ENCODE measurements at regions not wholly inside any gene's neighbourhood (a gene's known extent, or its start where the extent isn't known, plus 50 kb on each side); places are given as distances from the start of the nearest gene placed in this dataset.

DNA sequence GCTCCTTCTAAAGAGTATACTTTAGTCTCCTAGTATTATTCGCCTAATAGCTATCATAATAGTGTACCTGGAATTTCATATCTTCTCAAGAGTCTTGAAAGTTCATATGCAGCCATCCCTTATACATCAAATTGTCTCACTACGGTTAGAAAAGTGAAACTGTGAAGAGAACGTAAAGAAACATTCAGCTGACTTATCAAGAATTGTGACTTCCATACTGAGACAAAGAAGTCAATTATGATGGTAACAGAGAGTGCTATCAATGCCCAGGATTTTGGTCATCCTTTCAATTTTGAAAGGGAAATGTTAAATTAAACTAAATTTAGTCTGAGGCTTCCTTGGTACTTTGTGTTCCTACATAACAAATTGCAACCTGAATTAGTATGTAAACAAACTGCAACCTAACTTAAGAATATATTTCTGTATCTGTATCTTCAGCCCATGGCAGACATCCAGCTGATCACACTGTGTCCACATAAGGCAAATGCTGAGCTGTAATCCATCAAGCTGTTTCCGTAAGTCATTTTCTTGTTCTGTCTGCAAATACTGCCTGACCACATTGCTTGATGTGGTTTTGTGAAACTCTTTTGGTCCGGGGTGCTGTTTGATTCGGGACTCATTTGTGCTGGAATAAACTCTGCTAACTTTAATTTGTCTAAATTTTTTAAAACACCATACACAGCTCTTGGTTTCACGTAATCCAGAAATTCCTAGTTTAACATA, 469.6 kb downstream of the SI start:
- no peaks in the 10 kb centered on the region for H3K27me3 Mint-ChIP-seq
- H3K4me1 Mint-ChIP-seq (ENCODE audit: low read depth): no peaks in the 10 kb centered on the region
- H3K36me3 Mint-ChIP-seq (ENCODE audit: low read depth): no peaks in the 10 kb centered on the region
- H3K27ac Mint-ChIP-seq: no peak overlapping the region
- intact Hi-C loops (cut with micrococcal nuclease): no loop called here
- no peak overlapping the region for H3K4me3 Mint-ChIP-seq
- H3K9me3 Mint-ChIP-seq: no peaks in the 10 kb centered on the region

DNA sequence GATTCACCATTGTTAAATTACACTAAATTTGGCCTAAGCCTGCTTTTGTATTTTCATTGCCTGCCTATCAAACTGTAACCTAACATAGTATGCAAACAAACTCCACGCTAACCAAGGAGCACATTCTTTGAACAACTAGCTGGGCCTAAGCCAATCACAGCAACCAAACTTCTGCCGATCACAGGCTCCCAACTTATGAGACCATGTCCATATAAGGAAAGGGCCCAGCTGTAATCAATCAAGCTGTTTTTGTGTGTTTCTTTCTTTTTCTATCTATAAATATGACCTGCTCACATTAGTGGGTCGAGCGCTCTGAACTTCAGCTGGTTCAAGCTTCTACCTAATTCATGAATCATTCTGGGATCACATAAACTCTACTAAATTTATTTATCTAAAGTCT, 473.6 kb downstream of the SI start:
- H3K9me3 Mint-ChIP-seq: no peaks in the 10 kb centered on the region
- intact Hi-C loops (cut with micrococcal nuclease): no loop called here

GRCh38 chr3:164577667-164578210, 500.6 kb downstream of the SI start:
- intact Hi-C loops (cut with micrococcal nuclease): no loop called here
- no peaks in the 10 kb centered on the region for H3K27me3 Mint-ChIP-seq
- H3K36me3 Mint-ChIP-seq (ENCODE audit: low read depth): no peaks in the 10 kb centered on the region
- H3K27ac Mint-ChIP-seq: no peak overlapping the region
- no peaks in the 10 kb centered on the region for H3K4me1 Mint-ChIP-seq (ENCODE audit: low read depth)
- no peaks in the 10 kb centered on the region for H3K9me3 Mint-ChIP-seq
- H3K4me3 Mint-ChIP-seq: no peak overlapping the region

More for the DNA sequence above, 473.6 kb downstream of the SI start:
- no peak overlapping the region for H3K4me3 Mint-ChIP-seq
- no peak overlapping the region for H3K27ac Mint-ChIP-seq
- no peaks in the 10 kb centered on the region for H3K4me1 Mint-ChIP-seq (ENCODE audit: low read depth)
- no peaks in the 10 kb centered on the region for H3K36me3 Mint-ChIP-seq (ENCODE audit: low read depth)
- H3K27me3 Mint-ChIP-seq: no peaks in the 10 kb centered on the region

- intact Hi-C loops (cut with micrococcal nuclease): no loop called here
Measured at GRCh38 chr3:164572436-164572835, 505.9 kb downstream of the SI start.

GRCh38 chr3:164550857-164551256, 527.4 kb downstream of the SI start:
- intact Hi-C loops (cut with micrococcal nuclease): no loop called here
- Mint-ChIP-seq H3K27me3 (no peaks in the 10 kb centered on the region), H3K4me1 (ENCODE audit: low read depth) (no peaks in the 10 kb centered on the region), H3K9me3 (peaks cover 13% of the 10 kb centered on the region), H3K36me3 (ENCODE audit: low read depth) (no peaks in the 10 kb centered on the region), H3K27ac (no peak overlapping the region), H3K4me3 (no peak overlapping the region)

More at GRCh38 chr3:164572436-164572835, 505.9 kb downstream of the SI start:
- Mint-ChIP-seq H3K27me3 (no peaks in the 10 kb centered on the region), H3K27ac (no peak overlapping the region), H3K4me3 (no peak overlapping the region), H3K4me1 (ENCODE audit: low read depth) (no peaks in the 10 kb centered on the region), H3K9me3 (no peaks in the 10 kb centered on the region), H3K36me3 (ENCODE audit: low read depth) (no peaks in the 10 kb centered on the region)

DNA sequence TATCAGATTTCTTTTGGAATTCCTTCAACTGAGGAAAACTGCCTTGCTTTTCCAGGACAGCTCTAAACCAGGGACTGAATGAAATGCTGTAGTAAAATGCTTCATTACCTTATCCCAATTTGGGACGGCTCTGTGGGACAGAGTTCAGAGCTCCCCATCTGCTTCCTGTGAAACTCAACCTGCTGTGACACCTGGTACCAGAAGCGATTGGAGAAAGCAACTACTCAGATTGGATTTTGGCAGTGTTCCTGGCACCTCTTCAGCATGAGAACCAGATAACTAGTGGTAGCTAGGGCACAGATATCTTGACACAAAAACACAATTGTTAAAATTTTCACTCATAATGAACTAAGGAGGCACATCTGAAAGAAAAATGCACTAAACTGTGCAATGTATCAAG, 539.1 kb downstream of the SI start:
- Mint-ChIP-seq H3K4me3 (no peak overlapping the region), H3K27ac (no peak overlapping the region), H3K9me3 (peaks cover 9% of the 10 kb centered on the region), H3K27me3 (no peaks in the 10 kb centered on the region), H3K4me1 (ENCODE audit: low read depth) (no peaks in the 10 kb centered on the region), H3K36me3 (ENCODE audit: low read depth) (no peaks in the 10 kb centered on the region)
- intact Hi-C loops (cut with micrococcal nuclease): no loop called here

GRCh38 chr3:164537485-164537884, 540.8 kb downstream of the SI start:
- Mint-ChIP-seq H3K4me3 (no peak overlapping the region), H3K36me3 (ENCODE audit: low read depth) (no peaks in the 10 kb centered on the region), H3K9me3 (peaks cover 9% of the 10 kb centered on the region), H3K4me1 (ENCODE audit: low read depth) (no peaks in the 10 kb centered on the region), H3K27me3 (no peaks in the 10 kb centered on the region), H3K27ac (no peak overlapping the region)
- intact Hi-C loops (cut with micrococcal nuclease): no loop called here

DNA sequence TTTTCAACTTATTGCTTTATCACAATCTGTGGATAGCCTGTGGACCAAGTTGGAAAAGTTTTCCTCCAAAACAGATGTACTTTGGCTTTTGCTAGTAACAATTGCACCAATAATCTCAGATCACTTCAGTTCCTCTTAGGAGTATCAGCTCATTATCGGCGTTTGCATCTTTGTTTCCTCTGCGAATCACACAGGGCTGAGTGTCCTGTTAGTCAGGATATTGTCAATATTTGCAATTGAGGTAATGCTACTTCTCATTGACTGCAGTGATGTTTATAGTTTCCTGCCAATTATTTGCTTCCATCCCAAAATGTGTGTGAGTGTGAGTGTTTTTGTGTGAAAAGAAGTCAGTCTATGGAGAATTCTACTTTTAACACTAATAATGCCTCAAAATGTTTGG, 545.0 kb downstream of the SI start:
- no peaks in the 10 kb centered on the region for H3K27me3 Mint-ChIP-seq
- H3K27ac Mint-ChIP-seq: no peak overlapping the region
- no peaks in the 10 kb centered on the region for H3K9me3 Mint-ChIP-seq
- intact Hi-C loops (cut with micrococcal nuclease): no loop called here
- no peaks in the 10 kb centered on the region for H3K36me3 Mint-ChIP-seq (ENCODE audit: low read depth)
- no peaks in the 10 kb centered on the region for H3K4me1 Mint-ChIP-seq (ENCODE audit: low read depth)
- no peak overlapping the region for H3K4me3 Mint-ChIP-seq

- Mint-ChIP-seq H3K27me3 (no peaks in the 10 kb centered on the region), H3K36me3 (ENCODE audit: low read depth) (no peaks in the 10 kb centered on the region), H3K9me3 (peaks cover 19% of the 10 kb centered on the region), H3K4me1 (ENCODE audit: low read depth) (no peaks in the 10 kb centered on the region), H3K27ac (no peak overlapping the region), H3K4me3 (no peak overlapping the region)
- intact Hi-C loops (cut with micrococcal nuclease): no loop called here
Measured at GRCh38 chr3:164526250-164526649, 552.0 kb downstream of the SI start.

DNA sequence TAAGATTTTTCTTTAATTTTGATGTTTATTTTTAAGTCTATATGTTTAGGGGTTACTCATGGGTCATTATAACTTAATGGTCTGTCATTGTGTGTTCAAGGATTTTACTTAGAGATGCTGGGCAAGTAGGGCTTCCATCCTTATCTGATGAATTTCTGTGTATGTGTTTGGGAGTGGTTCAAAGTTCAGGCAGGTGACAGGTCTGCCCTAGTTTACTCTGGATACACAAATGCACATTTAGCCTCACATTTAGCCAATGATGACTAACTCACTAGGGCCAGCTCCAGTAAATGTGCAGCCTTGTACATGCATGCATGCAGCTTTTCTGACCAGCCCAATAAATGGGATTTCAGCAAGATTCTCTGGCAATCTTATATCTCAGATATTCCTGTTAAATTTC, 554.1 kb downstream of the SI start:
- no peaks in the 10 kb centered on the region for H3K27me3 Mint-ChIP-seq
- peaks cover 34% of the 10 kb centered on the region for H3K9me3 Mint-ChIP-seq
- intact Hi-C loops (cut with micrococcal nuclease): no loop called here
- H3K27ac Mint-ChIP-seq: no peak overlapping the region
- no peaks in the 10 kb centered on the region for H3K36me3 Mint-ChIP-seq (ENCODE audit: low read depth)
- no peak overlapping the region for H3K4me3 Mint-ChIP-seq
- H3K4me1 Mint-ChIP-seq (ENCODE audit: low read depth): no peaks in the 10 kb centered on the region

- Mint-ChIP-seq H3K9me3 (peaks cover 53% of the 10 kb centered on the region), H3K4me1 (ENCODE audit: low read depth) (no peaks in the 10 kb centered on the region), H3K4me3 (no peak overlapping the region), H3K27ac (no peak overlapping the region), H3K27me3 (no peaks in the 10 kb centered on the region), H3K36me3 (ENCODE audit: low read depth) (no peaks in the 10 kb centered on the region)
- intact Hi-C loops (cut with micrococcal nuclease): no loop called here
Measured at GRCh38 chr3:164522073-164522763, 556.1 kb downstream of the SI start.

GRCh38 chr3:164521644-164522043, 556.7 kb downstream of the SI start:
- Mint-ChIP-seq H3K36me3 (ENCODE audit: low read depth) (no peaks in the 10 kb centered on the region), H3K9me3 (peaks cover 55% of the 10 kb centered on the region), H3K27ac (no peak overlapping the region), H3K27me3 (no peaks in the 10 kb centered on the region), H3K4me1 (ENCODE audit: low read depth) (no peaks in the 10 kb centered on the region), H3K4me3 (no peak overlapping the region)
- intact Hi-C loops (cut with micrococcal nuclease): no loop called here

DNA sequence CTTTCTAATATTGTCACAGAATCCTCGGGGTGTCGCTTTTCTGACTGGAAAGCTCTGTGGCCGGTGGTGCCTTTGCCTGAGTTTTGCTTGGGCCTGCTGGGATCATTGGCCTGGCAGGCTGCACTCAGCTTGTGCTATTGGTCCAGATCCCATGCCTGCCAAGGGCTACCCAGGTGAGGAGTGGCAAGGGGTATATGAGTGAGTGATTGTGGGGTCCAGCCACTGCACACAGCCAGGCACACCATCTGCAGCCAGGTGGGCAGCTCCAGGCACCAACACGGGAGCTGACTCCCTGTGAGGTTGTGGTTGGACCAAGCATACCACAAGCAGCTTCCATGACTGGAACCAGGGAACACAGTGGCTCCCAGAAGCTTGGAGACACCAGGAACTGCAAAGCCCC, 557.2 kb downstream of the SI start:
- Mint-ChIP-seq H3K27me3 (no peaks in the 10 kb centered on the region), H3K4me1 (ENCODE audit: low read depth) (no peaks in the 10 kb centered on the region), H3K4me3 (no peak overlapping the region), H3K27ac (no peak overlapping the region), H3K36me3 (ENCODE audit: low read depth) (no peaks in the 10 kb centered on the region), H3K9me3 (peaks cover 55% of the 10 kb centered on the region)
- intact Hi-C loops (cut with micrococcal nuclease): no loop called here

DNA sequence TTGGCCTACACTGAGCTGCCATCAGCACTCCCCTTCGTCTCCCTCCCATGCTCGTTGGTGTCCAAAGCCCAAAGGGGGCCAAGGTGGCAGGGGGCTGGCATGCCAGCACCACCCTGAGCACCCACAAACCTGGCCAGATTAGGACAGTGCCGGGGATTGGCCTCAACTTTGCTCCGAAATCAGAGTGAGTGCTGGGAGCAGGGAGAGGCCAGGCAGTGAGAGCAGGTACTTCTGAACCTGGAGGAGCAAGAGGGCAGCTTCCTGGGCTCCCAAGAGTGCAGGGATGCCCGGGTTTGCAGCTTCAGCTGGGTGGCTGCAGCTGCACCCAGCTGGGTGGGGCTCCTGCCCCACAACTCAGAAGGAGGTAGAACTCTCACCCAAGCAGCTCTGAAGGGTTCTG, 563.0 kb downstream of the SI start:
- no peak overlapping the region for H3K4me3 Mint-ChIP-seq
- H3K4me1 Mint-ChIP-seq (ENCODE audit: low read depth): no peaks in the 10 kb centered on the region
- no peaks in the 10 kb centered on the region for H3K36me3 Mint-ChIP-seq (ENCODE audit: low read depth)
- no peaks in the 10 kb centered on the region for H3K27me3 Mint-ChIP-seq
- intact Hi-C loops (cut with micrococcal nuclease): no loop called here
- H3K9me3 Mint-ChIP-seq: peaks cover 27% of the 10 kb centered on the region
- H3K27ac Mint-ChIP-seq: no peak overlapping the region

Measured in dendritic cell treated with granulocyte-macrophage colony-stimulating factor and Interleukin-4, amounts not matched to agents 40 ng/mL and 50 ng/mL, for 4 days (primary cell).